HCT116 (cell line): ENCODE measurements at regions not wholly inside any gene's neighbourhood (a gene's known extent, or its start where the extent isn't known, plus 50 kb on each side); places are given as distances from the start of the nearest gene placed in this dataset.

Experiments used
- CBX3 ChIP-seq: IDR thresholded peaks from 2 replicates; pipeline ENCODE4 v1.6.1; 2012; ENCODE audit warnings: low read depth
- EGR1 ChIP-seq: IDR thresholded peaks from 2 replicates; pipeline ENCODE4 v1.6.1; 2012; ENCODE audit warnings: low read depth
- EZH2 ChIP-seq: fragments of 200-600 bp; sonication (generic); IDR thresholded peaks from 2 replicates; pipeline ENCODE4 v1.6.1; 2017; ENCODE audit warnings: antibody characterized with exemption, mixed run types
- POLR2AphosphoS5 ChIP-seq: IDR thresholded peaks from 2 replicates; pipeline ENCODE4 v1.6.1; 2011; ENCODE audit warnings: mild to moderate bottlenecking, low read depth, low read length, moderate library complexity
- RAD21 ChIP-seq: IDR thresholded peaks from 2 replicates; pipeline ENCODE4 v1.6.1; 2012; ENCODE audit warnings: low read depth, mild to moderate bottlenecking
- SIN3A ChIP-seq: IDR thresholded peaks from 2 replicates; pipeline ENCODE4 v1.6.1; 2012; ENCODE audit warnings: low read depth
- TF ChIP-seq, protein P1 (sequence below), 3 experiments: fragments of 200-600 bp in 1 of 3; sonication (generic) in 1 of 3; IDR thresholded peaks in 2 of 3; conservative IDR thresholded peaks in 1 of 3; 2 replicates each; pipeline ENCODE4 v1.5.1; 2012 to 2017; ENCODE audit warnings: low read depth in 2 of 3, low read length in 2 of 3, antibody characterized with exemption in 1 of 3, borderline replicate concordance in 1 of 3, control low read depth in 1 of 3, mild to moderate bottlenecking in 1 of 3, mixed read lengths in 1 of 3, mixed run types in 1 of 3, moderate library complexity in 1 of 3; ENCODE audit not compliant: insufficient read depth in 1 of 3

DNA sequence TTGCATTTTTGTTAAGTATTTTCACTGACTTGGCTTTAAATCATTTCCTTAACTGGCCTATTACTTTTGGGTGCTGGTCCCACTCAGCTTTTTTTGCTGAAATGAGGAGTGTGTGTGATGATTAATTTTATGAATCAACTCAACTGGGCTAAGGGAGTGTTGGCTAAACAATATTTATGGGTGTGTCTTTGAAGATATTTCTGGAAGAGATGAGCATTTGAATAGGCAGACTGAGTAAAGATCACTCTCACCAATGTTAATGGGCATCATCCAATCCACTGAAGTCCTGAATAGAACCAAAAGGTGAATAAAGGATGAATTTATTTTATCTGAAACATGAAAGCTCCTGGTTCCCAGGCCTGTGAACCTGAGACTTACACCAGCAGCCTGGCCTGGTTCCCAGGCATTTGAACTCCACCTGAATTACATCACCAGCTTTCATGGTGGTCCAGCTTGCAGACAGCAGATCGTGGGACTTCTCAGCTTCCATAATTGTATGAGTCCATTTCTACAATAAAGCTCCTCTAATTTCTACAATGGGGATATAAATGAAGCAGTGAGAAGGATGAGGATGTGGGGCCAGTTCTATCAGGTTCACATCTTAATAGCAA, 241.3 kb upstream of the ZC3H12C start:
- TF ChIP-seq EZH2 (no peak), EGR1 (no peak), SIN3A (no peak), POLR2AphosphoS5 (no peak), RAD21 (no peak), CBX3 (no peak)
- TF ChIP-seq, protein P1, sequence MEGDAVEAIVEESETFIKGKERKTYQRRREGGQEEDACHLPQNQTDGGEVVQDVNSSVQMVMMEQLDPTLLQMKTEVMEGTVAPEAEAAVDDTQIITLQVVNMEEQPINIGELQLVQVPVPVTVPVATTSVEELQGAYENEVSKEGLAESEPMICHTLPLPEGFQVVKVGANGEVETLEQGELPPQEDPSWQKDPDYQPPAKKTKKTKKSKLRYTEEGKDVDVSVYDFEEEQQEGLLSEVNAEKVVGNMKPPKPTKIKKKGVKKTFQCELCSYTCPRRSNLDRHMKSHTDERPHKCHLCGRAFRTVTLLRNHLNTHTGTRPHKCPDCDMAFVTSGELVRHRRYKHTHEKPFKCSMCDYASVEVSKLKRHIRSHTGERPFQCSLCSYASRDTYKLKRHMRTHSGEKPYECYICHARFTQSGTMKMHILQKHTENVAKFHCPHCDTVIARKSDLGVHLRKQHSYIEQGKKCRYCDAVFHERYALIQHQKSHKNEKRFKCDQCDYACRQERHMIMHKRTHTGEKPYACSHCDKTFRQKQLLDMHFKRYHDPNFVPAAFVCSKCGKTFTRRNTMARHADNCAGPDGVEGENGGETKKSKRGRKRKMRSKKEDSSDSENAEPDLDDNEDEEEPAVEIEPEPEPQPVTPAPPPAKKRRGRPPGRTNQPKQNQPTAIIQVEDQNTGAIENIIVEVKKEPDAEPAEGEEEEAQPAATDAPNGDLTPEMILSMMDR (IDR thresholded peaks at IDR 0.05 in 2 of 3, conservative IDR thresholded peaks at IDR 0.05 in 1 of 3; ENCODE audit: borderline replicate concordance in 1 of 3, insufficient read depth in 1 of 3, low read depth in 2 of 3, low read length in 2 of 3) = no peak
